Mucosa of descending colon (tissue), 3 donors: ENCODE measurements at regions not wholly inside any gene's neighbourhood (a gene's known extent, or its start where the extent isn't known, plus 50 kb on each side); places are given as distances from the start of the nearest gene placed in this dataset.

Experiments used
- ATAC-seq: fragments of 200-7000 bp; cut with Tn5 transposase; one replicate; pipeline ENCODE4 v1.9.1; 2020; ENCODE audit warnings: mild to moderate bottlenecking, moderate library complexity
- DNase-seq, 3 donors: peaks; one replicate each; pipeline ENCODE4 v3.0.0-alpha.2; 2020
- H3K36me3 ChIP-seq: fragments of 200-600 bp; one replicate; pipeline ENCODE4 v1.8.0; 2021; ENCODE audit warnings: low read depth, mild to moderate bottlenecking
- H3K4me1 ChIP-seq: fragments of 200-600 bp; one replicate; pipeline ENCODE4 v1.8.0; 2021; ENCODE audit warnings: low read depth, mild to moderate bottlenecking
- H3K4me3 ChIP-seq: fragments of 200-600 bp; one replicate; pipeline ENCODE4 v1.8.0; 2021; ENCODE audit warnings: mild to moderate bottlenecking
- H3K9me3 ChIP-seq: fragments of 200-600 bp; one replicate; pipeline ENCODE4 v1.8.0; 2021; ENCODE audit warnings: mild to moderate bottlenecking
- intact Hi-C, 2 donors: fragments of 100-400 bp; cut with DNase I in 1 of 2; cut with micrococcal nuclease in 1 of 2; formaldehyde crosslinking; loops; one replicate each; pipeline versions ENCODE4 v1.11.0 to v1.11.1; 2022; cut with DNase I, micrococcal nuclease
- TF ChIP-seq, protein P1 (sequence below): fragments of 200-600 bp; IDR thresholded peaks from one replicate; pipeline ENCODE4 v1.8.0; 2022; ENCODE audit warnings: antibody characterized with exemption, mild to moderate bottlenecking
- donor health status: DM: no; HTN: no; CAD: no; lungs with moderate emphysema.
- donor health status: DM: no; HTN: no; CAD: no.
- donor health status: DM: no; HTN: yes; CAD: no.

DNA sequence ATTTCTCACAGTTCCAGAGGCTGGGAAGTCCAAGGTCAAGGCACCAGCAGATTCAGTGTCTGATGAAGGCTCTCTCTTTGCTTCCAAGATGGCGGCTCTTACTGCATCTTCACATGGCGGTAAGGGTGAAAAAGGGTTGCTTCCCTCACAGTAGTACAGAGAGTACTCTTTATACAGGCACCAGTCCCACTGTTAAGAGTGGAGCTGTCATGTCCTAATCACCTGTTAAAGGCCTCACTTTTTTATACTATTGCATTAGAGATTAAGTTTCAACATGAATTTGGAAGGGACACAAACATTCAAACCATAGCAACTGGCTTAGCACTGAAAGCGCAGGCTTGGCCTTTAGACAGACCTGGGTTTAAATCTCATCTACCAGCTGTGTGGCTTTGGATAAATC, 50.0 kb upstream of the TCL1A start:
- Histone ChIP-seq H3K9me3 (no peaks in the 10 kb centered on the region), H3K4me1 (no peaks in the 10 kb centered on the region), H3K4me3 (no peak overlapping the region), H3K36me3 (no peaks in the 10 kb centered on the region)
- TF ChIP-seq, protein P1, sequence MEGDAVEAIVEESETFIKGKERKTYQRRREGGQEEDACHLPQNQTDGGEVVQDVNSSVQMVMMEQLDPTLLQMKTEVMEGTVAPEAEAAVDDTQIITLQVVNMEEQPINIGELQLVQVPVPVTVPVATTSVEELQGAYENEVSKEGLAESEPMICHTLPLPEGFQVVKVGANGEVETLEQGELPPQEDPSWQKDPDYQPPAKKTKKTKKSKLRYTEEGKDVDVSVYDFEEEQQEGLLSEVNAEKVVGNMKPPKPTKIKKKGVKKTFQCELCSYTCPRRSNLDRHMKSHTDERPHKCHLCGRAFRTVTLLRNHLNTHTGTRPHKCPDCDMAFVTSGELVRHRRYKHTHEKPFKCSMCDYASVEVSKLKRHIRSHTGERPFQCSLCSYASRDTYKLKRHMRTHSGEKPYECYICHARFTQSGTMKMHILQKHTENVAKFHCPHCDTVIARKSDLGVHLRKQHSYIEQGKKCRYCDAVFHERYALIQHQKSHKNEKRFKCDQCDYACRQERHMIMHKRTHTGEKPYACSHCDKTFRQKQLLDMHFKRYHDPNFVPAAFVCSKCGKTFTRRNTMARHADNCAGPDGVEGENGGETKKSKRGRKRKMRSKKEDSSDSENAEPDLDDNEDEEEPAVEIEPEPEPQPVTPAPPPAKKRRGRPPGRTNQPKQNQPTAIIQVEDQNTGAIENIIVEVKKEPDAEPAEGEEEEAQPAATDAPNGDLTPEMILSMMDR = no peak
- no peak for DNase-seq
- intact Hi-C loops = no loop called here
- no peak for ATAC-seq
